ELF-1 (cell line): ENCODE measurements at regions not wholly inside any gene's neighbourhood (a gene's known extent, or its start where the extent isn't known, plus 50 kb on each side); places are given as distances from the start of the nearest gene placed in this dataset.
"Not testable (repeated sequence)": the region's sequence is repeated elsewhere in the genome, so short reads cannot be mapped to it uniquely, and the experiment has no call there.

Experiments
- DNase-seq: peaks from one replicate; pipeline ENCODE4 v3.0.0-alpha.2; 2016; ENCODE audit warnings: low read depth, low spot score

DNA sequence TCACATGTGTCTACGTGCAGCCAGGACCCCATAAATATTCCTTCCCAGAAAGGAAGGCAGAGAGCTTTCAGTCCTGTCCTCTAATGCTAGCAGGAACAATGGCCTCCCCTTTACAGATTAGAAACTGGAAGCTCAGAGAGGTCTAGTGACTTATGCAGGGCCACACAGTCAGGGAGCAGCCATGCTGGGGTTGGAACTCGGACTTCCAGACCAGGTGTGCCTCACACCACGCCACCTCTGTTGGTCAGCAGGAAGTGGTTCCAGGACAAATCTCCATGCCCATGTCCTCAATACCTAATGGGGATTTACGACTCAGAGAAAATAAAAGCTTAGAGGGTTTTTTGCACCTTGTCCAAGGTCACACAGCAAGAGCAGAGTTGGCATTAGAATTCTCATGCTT lies 378.9 kb downstream of the RPS24 start:
- DNase-seq = no peak

DNA sequence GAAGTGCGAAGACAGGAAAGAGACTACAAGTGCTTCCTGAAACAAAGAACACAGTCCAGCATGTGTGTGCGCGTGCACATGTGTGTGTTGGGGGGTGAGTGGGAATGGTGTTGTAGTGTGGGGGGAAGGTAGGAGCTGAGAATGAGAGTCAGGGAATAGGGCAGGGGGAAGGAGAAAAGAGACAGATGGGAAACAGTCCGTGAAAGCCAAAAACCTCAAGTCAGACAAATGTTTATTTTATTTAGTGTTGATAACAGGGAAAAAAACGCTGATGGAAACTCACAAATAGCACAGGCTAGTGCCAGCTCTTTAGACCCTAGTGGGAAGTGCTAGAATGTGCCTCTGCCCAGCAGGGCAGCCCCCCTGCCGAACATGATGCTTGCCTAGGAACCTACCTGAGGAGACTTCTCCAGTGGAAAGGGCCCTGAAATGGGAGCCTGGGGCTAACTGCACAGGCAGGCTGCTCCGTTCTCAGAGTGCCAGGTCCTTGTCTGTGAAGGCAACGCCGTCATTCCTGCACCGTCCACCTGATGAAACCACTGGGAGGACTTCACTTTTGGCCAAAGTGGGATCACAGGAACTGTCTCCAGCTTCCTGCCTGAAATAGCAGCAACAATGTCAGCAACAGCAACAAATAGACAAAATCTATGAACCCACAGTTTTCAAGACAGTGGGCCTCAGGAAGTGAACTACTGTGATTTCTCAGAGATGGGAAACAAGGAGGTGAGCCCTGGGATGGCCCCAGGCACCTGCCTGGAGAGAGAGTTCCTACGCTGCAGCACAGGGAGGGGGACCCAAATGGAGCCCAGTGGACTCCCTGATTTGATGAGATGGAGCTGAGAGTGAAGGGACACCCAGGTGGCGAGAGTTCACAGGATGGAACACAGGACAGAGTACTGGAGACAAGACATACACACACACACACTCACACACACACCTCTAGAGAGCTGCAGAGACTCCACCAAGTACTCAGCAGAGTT lies 379.7 kb downstream of the RPS24 start:
- no peak for DNase-seq

DNA sequence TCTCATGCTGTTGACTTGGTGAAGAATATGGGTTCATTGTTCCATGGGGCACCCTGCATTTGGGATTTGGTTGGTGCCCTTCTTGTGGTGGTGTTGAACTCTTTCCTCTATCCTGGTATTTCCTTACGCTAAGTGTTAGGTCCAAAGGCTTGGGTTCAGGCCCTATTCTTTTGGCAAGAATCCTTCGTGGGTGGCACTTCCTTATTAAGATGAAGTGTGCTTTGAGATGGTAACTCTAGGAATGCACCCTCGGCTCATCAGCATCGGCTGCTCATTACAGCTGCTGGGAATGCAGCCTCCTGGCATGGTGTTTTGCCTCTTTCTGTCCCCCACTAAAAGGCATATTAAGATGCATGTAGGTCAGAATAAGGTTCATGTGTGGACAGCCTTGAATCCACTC lies 380.7 kb downstream of the RPS24 start:
- no peak for DNase-seq

DNA sequence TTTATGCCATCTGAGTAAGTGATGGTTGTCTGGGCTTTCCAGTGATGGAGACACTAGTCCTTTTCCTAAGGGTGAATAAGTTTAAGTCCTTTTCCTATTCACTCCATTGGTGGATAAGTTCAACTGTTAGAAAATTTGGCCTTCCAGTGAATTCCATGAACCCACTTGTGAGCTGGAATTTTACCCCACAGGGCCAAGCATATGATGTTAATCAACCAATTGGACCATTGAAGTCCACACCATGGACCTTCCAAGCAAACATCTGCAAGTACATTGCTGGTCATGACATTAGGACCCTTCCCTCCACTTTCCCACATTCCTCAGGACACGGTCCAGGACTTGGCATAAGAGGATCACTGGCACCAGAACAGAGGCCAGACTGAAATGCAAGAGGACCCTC lies 381.4 kb downstream of the RPS24 start:
- DNase-seq = no peak

DNA sequence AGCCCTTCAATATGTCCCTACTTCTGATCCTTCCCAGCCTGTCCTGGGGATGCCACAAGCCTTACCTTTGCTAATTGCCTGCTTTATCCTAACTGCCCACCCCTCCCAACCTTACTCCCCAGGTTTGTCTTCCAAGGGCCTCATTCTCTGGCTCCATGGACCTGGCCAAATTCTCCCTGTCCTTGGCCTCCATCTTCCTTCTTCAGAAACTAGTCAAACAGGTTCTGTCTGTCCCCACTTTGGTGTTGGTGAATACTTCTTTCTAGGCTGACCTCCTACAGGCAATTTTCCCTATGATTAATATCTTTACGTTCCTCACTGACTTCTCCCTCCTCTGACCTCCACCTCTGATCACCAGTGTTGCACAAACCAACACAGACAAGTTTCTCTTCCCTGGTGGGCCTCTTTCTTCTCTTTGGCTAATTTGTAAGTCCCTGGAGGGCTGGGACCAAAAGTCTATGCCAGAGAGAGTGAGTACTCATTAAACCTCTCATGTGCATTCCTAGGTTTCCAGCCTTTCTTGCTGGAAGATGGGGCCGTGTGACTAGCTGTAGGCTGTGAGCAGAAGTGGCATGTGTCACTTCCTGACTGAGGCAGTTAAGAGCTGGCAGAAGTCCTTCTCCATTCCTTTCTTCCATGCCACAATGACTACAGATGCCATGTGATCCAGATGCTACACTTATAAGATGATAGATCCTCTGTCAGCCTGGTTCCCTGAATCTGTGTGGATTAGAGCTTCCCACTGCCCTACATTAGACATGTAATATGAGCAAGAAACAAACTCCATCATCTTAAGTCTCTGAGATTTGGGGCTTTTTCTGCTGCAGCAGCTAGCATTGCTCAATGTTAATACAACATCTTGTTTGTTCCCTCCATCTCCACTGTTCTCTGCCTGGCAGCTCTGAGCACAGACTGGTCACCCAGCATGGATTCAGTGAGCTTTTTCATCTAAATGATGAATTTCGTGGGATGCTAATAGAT lies 382.7 kb downstream of the RPS24 start:
- no peak for DNase-seq

DNA sequence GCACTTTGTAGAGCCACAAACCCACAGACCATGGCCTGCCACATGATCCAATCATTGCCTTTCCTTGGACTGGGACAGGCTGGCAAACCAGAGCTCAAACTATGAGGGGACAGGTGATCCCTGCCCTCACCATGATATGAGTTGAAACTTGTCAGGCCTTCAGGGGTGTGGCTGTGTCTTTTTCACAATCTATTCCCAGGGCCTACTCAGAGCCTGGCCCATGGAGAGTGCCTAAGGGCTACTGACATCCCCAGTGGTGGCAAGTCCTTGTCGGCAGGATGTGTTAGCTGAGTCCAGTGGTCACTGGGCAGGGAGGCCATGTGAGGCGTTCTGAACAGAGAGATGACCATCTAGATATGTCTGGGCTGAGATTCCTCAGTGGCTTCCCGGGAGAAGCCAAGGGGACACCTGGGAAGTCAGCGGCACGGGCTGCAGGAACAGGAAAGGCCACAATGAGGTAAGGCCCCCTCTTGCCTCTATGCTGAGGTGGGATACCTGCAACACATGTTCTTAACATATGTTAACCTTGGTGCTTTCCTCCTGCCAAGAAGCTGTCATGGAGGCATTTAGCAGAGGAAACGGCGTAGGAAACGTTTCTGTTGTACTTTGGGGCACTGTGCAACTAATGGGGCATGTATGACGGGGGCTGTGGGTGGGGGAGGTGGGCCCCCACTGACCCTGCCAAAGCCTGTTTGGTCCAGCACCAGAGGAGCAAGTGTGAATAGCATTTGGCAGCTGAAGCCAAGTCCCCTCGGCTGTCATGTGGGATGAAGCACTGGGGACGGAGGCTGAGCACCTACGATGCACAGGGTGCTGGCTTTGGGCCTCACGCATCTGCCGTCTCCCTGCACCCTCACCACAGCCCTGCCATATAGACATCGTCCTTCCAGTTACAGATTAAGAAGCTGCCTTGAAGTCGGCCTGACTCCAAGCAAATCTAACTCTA lies 384.0 kb downstream of the RPS24 start:
- no peak for DNase-seq

DNA sequence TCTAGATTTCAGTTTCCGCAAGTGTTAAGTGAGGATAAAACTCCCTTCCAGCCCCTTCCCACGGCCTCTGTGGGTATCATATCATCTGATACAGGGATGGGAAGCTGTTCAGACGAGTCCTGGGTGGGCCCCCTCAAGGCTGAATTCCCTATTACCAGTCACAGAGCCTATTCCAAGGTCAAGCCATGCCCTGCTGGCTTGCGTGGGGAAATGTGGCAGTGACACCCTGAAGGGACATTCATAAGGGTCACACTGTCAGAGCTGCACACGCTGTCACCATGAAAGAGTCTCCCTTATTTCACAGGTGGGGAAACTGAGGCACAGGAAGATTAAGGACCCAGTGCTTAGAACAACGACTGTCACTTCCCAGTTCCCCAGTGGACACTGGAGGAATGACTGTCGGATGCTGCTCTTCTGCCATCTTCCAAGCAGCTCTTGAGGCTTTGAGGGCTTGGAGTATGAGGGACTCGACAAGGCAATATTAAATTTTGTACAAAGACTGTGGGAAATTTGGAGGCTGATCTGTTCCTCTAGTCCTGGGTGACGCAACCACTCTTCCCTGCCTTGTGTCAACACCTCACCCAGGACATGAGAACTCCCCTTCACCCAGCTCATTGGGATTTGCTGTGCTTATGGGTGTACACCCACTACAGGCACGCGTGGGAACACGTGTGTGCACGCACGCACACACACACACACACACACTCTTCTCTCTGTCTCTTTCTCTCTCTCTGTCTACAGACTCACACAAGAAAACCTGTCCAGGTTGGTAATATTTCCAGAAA lies 386.0 kb downstream of the RPS24 start:
- no peak for DNase-seq

DNA sequence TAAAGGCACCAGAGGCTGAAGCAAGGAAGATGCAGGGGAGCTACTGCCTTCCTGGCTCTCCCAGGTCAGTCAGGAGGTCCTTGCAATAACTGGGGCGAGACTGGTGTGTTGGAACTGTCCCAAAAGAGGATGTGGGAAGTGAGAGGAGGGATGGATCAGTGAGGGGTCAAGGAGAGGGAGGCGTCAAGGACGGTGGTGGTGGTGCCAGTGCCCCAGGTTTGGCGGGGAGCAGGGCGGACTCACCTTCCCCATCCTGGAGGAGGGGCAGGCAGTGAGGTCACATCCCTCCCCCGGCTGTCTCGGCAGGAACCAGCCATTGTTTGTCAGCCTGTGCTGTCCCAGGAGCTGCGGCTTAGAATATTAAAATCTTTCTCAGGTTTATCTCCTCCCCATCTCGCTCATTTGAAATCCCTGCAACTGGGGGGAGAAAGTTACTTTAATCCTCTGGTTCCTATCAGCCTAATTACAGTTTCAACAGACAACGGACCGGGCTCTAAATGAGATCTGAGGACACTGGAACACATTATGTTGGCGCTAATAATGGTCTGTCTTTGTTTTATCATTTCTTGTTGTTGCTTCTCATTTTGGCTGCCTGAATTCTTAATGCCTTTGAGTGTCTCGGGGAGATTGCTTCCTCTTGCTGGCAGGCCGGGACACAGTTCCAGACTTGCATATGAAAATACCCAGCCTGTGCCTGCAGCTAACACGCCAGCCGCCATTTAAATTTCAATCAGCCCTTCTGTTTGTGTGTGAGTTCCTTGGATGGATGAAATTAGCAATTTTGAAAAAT lies 387.5 kb downstream of the RPS24 start:
- no peak for DNase-seq

DNA sequence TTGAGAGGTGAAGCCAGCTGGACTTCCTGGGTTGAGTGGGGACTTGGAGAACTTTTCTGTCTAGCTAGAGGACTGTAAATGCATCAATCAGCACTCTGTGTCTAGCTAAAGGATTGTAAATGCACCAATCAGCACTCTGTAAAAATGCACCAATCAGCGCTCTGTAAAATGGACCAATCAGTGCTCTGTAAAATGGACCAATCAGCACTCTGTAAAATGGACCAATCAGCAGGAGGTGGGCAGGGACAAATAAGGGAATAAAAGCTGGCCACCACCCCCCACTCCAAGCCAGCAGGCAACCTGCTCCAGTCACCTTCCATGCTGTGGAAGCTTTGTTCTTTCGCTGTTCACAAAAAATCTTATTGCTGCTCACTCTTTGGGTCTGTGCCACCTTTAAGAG lies 390.4 kb downstream of the RPS24 start:
- not testable (repeated sequence) for DNase-seq

DNA sequence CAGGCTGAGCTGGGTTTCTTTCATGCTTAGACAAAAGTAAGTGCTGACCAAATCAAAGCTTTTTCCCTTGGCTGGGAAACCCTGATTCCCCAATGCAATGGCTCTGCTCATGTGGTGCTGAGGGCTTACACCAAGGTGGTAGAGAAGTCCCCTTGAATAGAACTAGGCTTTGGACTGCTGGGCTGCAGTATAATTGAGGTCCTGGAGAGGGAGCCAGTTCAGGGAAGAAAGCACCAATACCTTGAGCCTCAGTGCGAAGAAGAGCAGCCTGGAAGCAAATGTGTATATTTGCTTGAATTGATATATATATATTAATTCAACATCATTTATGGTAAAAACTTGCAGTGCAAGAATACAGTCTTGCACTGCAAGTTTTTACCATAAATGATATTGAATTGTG lies 391.1 kb downstream of the RPS24 start:
- DNase-seq = no peak

DNA sequence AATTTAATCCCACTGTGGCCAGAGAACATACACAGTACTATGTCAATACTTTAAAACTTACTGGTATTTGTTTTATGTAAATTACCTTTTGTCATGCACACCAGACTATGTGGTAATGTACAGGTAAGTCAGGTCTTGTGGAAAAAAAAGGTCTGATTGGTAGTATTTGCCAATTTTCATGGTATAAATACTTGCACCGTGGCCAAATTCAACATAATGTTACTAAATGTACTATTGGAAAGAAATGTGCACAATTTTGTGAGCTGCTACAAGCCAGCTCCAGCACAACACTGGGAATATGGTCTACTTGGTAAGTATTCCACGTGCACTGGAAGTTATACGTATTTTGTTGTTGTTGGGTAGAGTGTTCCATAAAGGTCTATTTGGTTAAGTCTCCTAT lies 392.5 kb downstream of the RPS24 start:
- no peak for DNase-seq

DNA sequence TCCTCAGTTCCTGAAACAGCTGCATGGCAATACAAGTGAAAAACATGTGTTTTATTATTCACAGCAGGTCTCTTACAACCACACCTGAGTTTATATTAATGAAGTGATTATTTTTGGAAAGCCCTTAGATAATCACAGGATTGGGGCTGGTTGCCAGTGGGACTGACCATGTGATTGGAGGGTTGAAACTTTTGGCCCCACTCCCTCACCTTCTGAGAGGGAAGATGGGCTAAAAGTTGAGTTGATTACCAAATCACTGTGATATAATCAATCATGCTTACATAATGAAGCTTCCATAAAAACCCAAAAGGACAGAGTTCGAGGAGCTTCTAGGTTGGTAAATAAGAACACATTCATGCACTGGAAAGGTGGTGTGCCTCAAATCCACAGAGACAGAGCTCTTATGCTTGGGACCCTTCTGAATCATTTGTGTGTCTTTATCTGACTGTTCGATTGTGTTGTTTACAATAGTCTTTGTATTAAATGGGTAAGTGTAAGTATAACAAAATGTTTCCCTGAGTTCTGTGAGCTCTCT lies 393.9 kb downstream of the RPS24 start:
- DNase-seq = no peak

DNA sequence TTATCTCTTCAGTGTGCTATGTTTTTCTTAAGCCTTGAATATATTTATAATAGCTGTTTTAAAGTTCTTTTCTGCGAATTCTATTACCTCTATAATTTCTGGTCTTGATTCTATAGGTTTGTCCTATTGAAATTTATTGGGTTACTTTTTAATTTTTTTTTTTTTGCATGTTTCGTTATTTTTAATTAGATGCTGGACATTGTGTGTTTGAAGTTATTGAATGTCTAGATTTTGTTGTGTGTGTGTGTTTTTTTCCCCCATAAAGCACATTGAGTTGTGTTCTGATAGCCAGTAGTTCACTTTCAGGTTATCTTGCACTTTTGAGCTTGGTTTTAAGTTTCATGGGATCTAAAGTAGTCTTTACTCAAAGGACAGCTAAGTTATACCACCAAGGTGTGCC lies 394.9 kb downstream of the RPS24 start:
- no peak for DNase-seq

DNA sequence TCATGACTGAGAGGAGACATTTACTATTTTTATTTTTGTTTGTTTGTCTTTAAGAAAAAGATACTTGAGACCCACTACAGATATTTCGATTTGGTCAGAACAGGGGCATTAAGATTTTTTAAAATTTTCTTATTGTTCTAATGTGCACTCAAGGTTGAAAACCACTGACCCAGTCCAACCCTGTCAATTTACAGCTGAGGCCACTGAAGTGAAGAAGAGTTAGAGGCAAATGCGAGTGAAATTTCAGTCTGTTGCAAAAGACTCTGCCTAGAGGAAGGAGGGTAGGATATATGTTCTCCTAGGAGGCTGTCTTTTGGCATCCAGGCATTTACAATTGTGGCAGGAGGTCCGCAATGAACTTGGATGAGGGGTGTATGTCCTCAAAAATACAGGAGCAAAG lies 396.3 kb downstream of the RPS24 start:
- no peak for DNase-seq

DNA sequence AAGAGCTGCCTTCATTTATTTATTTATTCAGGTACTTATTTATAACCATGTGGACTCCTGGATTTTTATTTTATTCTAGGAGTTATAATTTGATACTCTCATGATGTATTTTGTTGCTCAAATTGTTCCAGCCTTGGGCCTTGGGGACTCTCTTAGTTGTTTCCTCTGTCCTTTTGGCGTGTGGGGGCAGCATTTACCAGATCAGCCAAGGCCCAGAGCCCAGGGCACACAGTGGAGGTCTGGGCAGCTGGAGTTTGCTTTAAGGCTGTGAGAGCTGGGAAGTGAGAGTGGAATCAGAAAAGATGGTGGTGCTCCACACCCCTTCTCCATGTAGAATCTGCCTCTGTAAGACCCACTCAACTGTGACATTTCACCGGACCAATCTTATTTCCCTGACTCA lies 398.9 kb downstream of the RPS24 start:
- peak; percentile 17 for DNase-seq

DNA sequence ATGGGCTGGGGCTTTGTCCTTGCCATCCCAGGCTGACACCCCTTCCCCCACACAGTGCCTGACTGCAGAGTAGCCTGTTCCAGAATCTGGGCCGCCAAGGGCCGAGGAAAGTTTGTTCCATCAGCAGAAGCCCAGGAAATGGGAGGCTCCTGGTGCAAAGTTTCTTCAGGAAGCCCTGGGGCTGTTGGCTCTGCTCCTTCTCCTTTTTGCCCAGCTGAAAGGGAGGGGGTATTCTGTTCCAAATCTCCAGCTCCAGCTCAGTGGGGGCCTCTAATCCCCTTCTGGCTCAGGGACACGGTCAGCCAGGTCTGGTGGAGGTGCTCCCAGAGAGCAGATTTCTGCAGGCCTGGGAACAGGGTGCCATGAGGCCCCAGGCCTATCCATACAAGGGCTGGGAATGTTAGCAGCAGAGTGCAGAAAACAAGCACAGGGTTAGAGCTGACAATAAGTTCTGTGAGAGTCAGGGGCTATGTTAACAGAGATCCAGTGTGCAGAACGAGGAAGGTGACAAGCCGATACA lies 399.5 kb downstream of the RPS24 start:
- peak; percentile 77 for DNase-seq

DNA sequence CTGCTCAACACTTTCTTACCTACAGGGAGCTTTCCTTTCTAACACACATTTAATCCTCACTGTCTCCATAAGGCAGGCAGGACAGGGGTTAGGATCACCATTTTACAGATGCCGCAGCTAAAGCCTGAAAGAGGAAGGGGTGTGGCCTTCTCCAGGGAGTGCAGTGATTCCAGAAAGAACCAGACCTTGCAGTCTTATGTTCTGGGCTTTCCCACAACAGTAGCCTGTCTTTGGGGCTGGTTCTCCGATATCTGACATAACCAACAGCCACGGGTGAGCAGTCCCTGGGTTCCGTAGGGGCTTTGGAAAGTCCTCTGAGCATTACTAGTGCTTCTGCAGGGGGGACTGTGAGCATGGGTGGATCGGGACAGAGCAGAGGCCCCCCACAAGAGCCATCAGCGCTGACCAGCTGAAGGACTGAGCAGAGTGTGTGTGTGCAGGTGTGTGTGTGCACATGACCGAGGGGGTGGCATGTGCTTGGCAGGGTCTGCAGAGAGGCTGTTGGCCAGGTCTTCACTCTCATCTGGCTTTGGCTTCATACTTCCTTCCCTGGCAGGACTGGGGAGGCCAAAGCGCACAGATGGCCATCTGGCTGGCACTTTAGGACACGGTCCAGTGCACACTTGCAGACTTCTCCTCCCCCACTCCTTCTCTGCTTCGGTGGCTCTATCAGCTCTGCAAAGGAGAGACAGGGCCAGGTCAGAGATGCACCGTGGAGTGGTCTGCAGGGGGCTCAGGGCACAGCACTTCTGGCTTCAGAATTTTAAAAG lies 400.3 kb downstream of the RPS24 start:
- DNase-seq = peak; percentile 45

DNA sequence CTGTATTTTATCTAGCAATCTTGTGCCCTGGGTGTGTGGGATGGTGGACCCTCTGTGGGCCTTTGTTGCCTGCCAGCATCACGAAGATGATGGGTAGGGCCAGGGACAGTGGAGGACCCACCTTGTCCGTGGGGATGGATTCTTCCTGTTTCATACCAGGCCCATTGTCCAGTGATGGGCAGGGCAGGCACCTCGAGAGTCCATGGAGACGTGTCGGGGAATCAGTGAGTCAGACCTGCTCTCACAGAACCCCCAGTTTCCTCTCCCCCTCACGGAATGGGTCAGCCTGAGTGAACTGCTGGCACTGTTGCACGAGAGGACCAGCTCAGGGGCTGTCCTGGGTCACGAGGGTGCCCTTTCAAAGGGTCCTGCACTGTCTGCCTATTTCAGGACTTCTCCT lies 401.2 kb downstream of the RPS24 start:
- DNase-seq = no peak
